ENCODE measurements at regions not wholly inside any gene's neighbourhood (a gene's known extent, or its start where the extent isn't known, plus 50 kb on each side); places are given as distances from the start of the nearest gene placed in this dataset.

DNA sequence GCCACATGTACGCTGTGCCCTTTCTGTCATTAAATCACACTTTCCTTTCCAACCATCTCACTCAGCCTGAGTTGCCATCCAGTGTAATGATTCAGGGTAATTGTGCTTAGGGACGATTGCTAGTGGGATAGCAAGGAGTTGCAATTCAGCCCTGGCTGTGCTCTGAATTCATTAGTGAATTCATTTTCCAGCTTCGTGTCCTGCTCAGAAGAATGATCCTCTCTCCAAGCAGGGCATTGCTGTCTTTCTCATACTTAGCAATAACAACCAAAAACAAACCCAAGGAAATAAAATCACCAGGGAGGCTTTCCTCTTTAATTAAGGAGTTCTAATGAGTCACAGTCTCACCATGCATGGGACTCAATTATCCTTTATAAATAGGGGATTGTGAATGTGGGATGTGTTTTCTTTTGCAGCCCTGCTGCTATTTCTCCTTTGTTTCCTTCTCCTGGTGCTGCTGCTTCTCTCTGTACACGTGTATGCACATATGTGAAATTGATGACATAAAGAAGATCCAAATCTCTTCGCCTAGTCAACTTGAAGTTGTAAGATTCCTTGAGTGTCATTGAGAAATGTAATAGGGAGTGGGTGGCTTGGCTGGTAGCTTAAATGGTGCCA is 167.0 kb downstream of the TSEN15 start:
- TF ChIP-seq, protein P1, sequence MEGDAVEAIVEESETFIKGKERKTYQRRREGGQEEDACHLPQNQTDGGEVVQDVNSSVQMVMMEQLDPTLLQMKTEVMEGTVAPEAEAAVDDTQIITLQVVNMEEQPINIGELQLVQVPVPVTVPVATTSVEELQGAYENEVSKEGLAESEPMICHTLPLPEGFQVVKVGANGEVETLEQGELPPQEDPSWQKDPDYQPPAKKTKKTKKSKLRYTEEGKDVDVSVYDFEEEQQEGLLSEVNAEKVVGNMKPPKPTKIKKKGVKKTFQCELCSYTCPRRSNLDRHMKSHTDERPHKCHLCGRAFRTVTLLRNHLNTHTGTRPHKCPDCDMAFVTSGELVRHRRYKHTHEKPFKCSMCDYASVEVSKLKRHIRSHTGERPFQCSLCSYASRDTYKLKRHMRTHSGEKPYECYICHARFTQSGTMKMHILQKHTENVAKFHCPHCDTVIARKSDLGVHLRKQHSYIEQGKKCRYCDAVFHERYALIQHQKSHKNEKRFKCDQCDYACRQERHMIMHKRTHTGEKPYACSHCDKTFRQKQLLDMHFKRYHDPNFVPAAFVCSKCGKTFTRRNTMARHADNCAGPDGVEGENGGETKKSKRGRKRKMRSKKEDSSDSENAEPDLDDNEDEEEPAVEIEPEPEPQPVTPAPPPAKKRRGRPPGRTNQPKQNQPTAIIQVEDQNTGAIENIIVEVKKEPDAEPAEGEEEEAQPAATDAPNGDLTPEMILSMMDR (IDR thresholded peaks at IDR 0.05): no peak
- TF ChIP-seq POLR2A (IDR thresholded peaks at IDR 0.05): no peak
- TF ChIP-seq EP300 (IDR thresholded peaks at IDR 0.05): no peak
